Activated T-cell treated with anti-CD3 and anti-CD28 coated beads, Interleukin-2, amount 50 U/mL, for 4 hours (primary cell): ENCODE measurements at regions not wholly inside any gene's neighbourhood (a gene's known extent, or its start where the extent isn't known, plus 50 kb on each side); places are given as distances from the start of the nearest gene placed in this dataset.

ENCODE experiments used
- ATAC-seq, 2 donors: fragments of 200-7000 bp; cut with Tn5 transposase; one replicate each; pipeline ENCODE4 v1.10.0; 2021
- DNase-seq: peaks from one replicate; pipeline ENCODE4 v3.0.0-alpha.2; 2020
- H3K27me3 Mint-ChIP-seq: one replicate; pipeline ENCODE4 v1.8.0; 2021; ENCODE audit warnings: low read depth, mixed read lengths
- H3K36me3 Mint-ChIP-seq: one replicate; pipeline ENCODE4 v1.8.0; 2022; ENCODE audit warnings: mixed read lengths; ENCODE audit not compliant: insufficient read depth
- H3K4me1 Mint-ChIP-seq: one replicate; pipeline ENCODE4 v1.8.0; 2021; ENCODE audit warnings: low read depth, mixed read lengths
- H3K4me3 Mint-ChIP-seq: one replicate; pipeline ENCODE4 v1.8.0; 2021; ENCODE audit warnings: mild to moderate bottlenecking, moderate library complexity, mixed read lengths
- H3K9me3 Mint-ChIP-seq: one replicate; pipeline ENCODE4 v1.8.0; 2021; ENCODE audit warnings: mixed read lengths

DNA sequence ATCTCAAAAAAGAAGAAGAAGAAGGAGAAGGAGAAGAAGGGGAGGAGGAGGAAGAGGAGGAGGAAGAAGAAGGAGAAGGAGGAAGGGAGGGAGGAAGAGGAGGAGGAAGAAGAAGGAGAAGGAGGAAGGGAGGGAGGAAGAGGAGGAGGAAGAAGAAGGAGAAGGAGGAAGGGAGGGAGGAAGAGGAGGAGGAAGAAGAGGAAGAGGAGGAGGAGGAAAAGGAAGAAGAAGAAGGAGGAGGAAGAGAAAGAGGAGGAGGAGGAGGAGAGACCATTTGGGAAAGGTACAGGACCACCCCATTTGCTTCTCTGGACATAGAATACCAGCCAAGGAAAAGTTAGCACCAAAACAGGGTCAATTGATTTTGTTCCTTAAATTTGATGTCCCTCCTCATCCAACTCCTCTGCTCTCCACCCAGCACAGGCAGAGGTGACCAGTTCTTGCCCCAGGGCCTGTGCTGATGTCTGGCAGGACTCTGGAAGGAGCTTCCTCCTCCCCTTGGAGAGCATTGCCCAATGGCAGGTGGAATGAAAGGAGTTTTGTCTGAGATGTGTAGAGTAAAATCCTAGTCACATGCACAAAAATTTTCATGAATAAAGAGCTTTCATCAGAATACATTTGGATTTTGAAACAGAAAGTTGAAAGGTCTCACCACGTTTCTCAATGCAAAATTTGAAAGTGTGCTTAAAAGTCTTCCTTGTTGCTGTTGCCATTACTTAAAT, 182.9 kb downstream of the LY86 start:
- Mint-ChIP-seq H3K36me3 (no peaks in the 10 kb centered on the region), H3K4me3 (no peak overlapping the region), H3K27me3 (peaks cover 7% of the 10 kb centered on the region), H3K4me1 (no peaks in the 10 kb centered on the region), H3K9me3 (no peaks in the 10 kb centered on the region)
- ATAC-seq (no peak), DNase-seq (no peak)

DNA sequence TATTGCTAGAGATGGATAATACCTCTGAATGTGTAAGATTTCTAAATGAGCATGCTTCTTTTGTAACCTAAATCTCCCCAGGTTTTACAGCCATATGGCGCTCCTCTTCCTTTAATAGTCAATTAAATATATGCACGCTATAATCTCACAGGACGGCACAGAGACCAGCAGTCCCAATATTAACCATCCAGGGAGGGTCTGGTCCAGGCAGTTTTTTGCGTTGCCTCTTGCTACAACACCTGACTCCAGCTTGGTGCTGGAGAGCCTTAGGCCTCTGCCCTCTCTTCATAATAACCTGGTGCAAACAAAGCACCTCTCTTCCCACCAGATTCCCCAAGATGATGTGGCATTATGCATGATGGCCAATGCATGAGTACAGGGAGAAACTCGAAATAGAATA, 183.4 kb downstream of the LY86 start:
- Mint-ChIP-seq H3K36me3 (no peaks in the 10 kb centered on the region), H3K27me3 (peaks cover 10% of the 10 kb centered on the region), H3K4me3 (no peak overlapping the region), H3K9me3 (peaks cover 5% of the 10 kb centered on the region), H3K4me1 (no peaks in the 10 kb centered on the region)
- DNase-seq (no peak), ATAC-seq (no peak)

DNA sequence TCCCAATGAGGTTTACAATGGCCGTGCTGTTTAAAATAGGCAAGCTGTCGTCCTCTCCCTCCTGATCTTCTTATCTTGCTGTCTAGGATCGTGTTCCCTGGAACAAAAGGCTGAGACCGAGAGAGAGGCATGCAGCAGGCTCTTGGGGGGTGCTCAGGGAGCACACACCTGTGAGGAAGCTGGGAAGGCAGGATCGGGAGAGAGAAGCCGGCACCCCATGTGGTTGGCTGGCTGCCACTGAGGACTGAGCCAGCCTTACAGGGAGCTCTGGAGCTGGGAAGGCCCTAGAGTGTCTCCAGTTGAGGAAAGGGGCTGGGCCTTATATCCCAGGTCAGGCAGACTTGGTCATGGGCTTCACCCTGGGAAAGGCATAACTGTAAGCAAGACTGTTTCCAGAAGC, 184.2 kb downstream of the LY86 start:
- no peaks in the 10 kb centered on the region for H3K36me3 Mint-ChIP-seq
- no peak overlapping the region for H3K4me3 Mint-ChIP-seq
- H3K9me3 Mint-ChIP-seq, result peaks cover 6% of the 10 kb centered on the region
- H3K4me1 Mint-ChIP-seq, result no peaks in the 10 kb centered on the region
- ATAC-seq (no peak), DNase-seq (no peak)
- peaks cover 11% of the 10 kb centered on the region for H3K27me3 Mint-ChIP-seq

DNA sequence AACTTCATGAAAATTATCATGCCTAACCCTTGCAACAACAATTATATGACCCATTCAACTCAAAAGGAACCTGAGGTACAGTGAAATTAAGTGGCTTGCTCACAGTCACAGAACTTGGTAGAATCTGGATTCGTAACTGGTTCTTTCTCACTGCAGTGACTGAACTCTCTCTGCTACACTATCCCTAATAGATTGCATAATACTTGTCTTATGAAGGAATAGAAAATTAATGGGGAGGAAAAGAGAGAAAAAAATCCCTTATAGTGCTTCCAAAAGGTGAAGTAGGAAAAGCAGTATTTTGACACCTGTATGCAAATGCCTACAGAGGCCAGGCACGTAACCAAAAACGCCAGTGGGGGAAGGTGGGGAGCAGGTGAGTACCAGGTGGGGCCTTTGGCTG, 186.6 kb downstream of the LY86 start:
- no peaks in the 10 kb centered on the region for H3K36me3 Mint-ChIP-seq
- no peak overlapping the region for H3K4me3 Mint-ChIP-seq
- ATAC-seq (no peak), DNase-seq (no peak)
- no peaks in the 10 kb centered on the region for H3K4me1 Mint-ChIP-seq
- H3K27me3 Mint-ChIP-seq, result peaks cover 18% of the 10 kb centered on the region
- peaks cover 6% of the 10 kb centered on the region for H3K9me3 Mint-ChIP-seq

DNA sequence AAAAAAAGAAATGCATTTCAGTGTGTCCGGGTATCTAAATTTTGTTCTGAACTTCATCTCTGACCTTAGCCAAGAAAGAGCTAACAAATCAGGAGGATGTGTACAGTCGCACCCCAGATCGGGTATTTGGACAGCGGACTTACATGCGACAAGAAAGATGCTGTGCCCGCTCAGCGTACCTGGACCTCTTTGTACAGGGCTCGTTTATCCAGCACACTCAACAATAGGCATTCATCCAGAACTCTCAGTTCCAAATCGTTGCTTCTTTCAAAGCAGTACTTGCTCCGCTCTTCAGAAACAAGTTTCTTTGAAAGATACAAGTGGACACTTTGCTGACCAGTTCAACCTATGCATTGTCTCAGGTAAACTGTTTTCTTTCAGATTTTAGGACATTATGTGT, 191.7 kb downstream of the LY86 start:
- no peak overlapping the region for H3K4me3 Mint-ChIP-seq
- DNase-seq, result no peak
- peaks cover 19% of the 10 kb centered on the region for H3K27me3 Mint-ChIP-seq
- peaks cover 6% of the 10 kb centered on the region for H3K9me3 Mint-ChIP-seq
- ATAC-seq, result no peak
- H3K4me1 Mint-ChIP-seq, result no peaks in the 10 kb centered on the region
- H3K36me3 Mint-ChIP-seq, result no peaks in the 10 kb centered on the region

DNA sequence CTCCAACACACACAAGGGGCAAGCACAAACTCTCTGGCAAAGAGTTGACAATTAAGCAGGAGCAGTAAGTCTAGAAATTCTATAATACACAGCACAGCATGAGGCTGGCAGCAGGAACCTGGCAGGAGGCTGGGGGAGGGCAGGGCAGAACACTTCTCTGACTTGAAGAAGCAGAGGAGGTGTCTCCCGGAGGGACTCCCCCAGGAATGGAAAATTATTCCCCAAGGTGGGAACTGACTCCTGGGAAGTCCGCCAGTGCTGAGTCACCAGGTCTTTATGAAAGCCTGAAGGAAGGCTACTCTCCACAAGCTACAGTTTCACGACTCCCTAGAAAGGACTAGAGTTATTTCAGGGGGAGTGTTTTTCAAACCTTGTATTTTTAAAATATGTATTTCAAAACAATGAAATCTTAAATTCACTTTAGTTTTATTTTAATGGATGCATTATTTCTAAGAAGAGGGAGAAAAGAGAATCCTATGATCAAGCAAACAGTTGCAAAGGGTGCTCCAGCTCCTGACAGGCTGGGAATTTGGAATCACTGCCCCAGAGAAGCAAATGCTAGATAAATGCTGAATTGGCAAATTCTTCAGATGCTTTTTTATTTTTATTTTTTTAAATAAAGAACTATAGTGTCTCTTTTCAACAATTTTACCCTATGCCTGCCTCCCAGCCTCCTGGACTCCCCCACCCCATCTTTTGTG, 192.8 kb downstream of the LY86 start:
- Mint-ChIP-seq H3K4me1 (no peaks in the 10 kb centered on the region), H3K27me3 (peaks cover 19% of the 10 kb centered on the region), H3K4me3 (no peak overlapping the region), H3K9me3 (peaks cover 6% of the 10 kb centered on the region), H3K36me3 (no peaks in the 10 kb centered on the region)
- ATAC-seq (no peak), DNase-seq (no peak)

DNA sequence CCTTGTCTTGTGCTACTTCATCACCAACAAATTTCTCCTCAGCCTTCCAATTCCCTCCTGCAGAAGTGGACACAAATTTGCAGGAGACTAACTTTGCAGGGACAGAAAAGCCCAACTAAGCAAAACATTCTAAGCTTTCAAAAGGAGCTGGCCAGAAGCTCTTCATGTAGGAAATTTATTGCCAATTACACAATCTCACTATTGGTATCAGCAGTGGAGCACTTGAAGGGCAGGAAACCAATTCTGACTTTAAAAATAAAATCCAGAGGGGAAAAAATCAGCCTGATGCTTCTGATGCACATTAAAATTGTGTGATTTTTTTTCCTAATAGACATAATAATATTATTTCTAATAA, 193.3 kb downstream of the LY86 start:
- Mint-ChIP-seq H3K27me3 (peaks cover 17% of the 10 kb centered on the region), H3K4me1 (no peaks in the 10 kb centered on the region), H3K36me3 (no peaks in the 10 kb centered on the region), H3K9me3 (peaks cover 2% of the 10 kb centered on the region), H3K4me3 (no peak overlapping the region)
- ATAC-seq, result no peak
- no peak for DNase-seq

DNA sequence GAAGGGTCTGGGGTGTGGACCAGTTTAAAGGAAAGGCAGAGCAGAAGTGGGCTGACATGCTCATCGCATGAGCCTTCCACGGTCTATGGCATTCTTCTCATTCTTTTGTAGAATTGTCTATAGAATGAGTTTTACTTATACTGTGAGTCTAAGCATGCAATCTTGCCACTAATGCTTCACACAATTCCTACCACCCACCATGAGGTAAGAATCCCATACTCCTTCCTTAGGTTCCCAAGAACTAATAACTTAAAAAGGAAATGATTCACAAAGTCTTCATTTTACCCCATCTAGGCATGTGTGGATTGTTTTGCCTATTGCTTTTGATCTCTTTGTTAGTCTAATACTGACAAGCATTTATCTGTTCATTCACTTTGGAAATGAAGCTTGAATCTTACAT, 195.2 kb downstream of the LY86 start:
- Mint-ChIP-seq H3K36me3 (no peaks in the 10 kb centered on the region), H3K4me3 (no peak overlapping the region), H3K4me1 (no peaks in the 10 kb centered on the region), H3K27me3 (peaks cover 14% of the 10 kb centered on the region), H3K9me3 (no peaks in the 10 kb centered on the region)
- no peak for ATAC-seq
- no peak for DNase-seq

DNA sequence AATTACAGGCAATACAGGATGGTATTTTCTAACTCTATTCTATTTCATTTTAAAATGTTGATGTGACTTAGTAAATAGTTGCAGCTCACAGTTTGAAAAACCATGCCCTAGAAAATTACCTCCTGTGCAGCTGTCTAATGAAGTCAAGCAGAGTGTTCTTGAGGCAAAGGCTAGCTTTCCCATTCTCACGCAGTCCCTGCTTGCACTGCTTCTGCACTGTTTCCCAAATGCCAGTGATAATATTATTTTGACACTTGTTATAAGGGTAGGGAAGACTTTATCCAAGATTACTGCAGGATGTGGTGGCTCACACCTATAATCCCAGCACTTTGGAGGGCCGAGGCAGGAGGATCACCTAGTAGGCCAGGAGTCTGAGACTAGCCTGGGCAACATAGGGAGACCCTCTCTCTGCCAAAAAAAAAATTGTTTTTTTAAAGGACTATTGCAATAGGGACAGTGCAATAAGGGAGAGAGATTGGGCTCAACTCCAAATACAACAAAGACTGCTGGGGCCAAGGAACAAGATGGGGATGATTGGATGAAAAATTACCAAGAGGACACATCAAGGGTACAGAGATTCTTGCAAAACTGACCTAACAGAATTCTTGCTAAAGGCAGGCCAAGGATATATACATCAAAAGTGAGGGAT, 196.1 kb downstream of the LY86 start:
- Mint-ChIP-seq H3K27me3 (peaks cover 9% of the 10 kb centered on the region), H3K4me1 (no peaks in the 10 kb centered on the region), H3K36me3 (no peaks in the 10 kb centered on the region), H3K4me3 (no peak overlapping the region), H3K9me3 (no peaks in the 10 kb centered on the region)
- DNase-seq, result no peak
- no peak for ATAC-seq

DNA sequence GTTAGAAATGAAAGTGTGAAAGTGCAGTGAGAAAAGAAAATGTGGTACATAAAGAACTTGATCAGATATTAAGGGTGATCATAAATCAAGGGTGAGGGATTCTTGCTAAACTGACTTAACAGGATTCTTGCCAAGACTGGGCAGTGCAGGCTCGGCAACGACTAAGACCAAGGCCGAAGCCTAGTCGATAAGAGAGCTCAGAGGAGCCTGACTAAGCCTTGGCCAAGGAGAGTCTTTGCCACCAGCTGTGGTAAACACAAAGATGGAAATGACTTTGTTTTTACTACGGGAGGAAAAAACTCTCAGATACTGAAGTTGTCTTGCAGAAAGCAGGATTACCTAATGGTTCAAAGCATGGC, 196.6 kb downstream of the LY86 start:
- Mint-ChIP-seq H3K9me3 (no peaks in the 10 kb centered on the region), H3K27me3 (peaks cover 4% of the 10 kb centered on the region), H3K4me1 (no peaks in the 10 kb centered on the region), H3K4me3 (no peak overlapping the region), H3K36me3 (no peaks in the 10 kb centered on the region)
- ATAC-seq, result no peak
- no peak for DNase-seq

DNA sequence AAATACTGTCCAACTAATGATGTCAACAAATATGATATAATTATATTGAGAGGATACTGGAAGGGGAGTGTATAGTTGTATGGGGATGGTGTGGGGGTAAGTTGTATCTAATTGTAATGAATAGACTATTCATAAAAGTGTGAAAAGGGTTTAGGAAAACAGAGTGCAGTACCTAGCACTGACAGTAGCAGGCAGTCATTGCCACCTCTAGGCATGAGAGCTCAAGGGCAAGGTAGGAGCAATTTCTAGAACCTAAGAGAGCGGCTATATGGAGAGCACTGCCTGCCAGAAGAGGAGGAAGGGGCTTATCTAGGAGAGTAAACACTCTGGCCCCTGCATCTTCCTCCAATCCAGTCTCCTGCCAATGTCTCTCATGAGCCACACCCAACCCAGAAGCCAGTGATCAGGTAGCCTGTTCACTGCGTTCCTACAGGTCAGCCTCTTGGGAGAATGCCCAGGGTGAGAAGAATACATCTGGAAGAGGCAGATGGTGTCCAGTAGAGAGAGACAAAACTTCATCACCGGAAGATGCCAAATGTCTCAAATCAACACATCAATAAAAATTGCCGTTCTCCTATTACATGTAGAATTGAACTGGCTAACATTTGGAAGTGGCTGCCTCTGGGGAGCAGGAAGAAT, 200.0 kb downstream of the LY86 start:
- Mint-ChIP-seq H3K4me3 (no peak overlapping the region), H3K9me3 (no peaks in the 10 kb centered on the region), H3K27me3 (no peaks in the 10 kb centered on the region), H3K36me3 (no peaks in the 10 kb centered on the region), H3K4me1 (no peaks in the 10 kb centered on the region)
- peak in 1 of 2 donors; percentile 66 for ATAC-seq
- DNase-seq, result no peak

DNA sequence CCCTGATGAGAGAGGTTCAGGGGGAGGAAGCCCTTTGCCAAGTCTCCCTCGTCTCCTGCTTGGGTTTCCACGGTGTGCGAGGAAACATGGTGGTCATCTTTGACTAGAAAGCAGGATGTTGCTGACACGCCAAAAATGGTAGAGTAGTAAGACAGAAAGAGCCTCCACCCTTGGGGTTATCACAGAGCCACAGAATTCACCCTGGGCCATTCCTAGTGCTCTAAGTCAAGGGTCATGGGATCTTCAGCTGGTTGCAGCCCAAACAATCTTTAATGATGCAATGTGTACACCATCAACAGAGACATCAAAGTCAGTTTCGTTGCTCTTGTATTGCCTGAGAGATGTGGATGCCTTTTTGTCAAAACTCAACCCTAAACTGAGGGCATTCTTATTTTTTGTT, 201.9 kb downstream of the LY86 start:
- Mint-ChIP-seq H3K27me3 (no peaks in the 10 kb centered on the region), H3K9me3 (no peaks in the 10 kb centered on the region), H3K4me1 (peaks cover 5% of the 10 kb centered on the region), H3K4me3 (no peak overlapping the region), H3K36me3 (no peaks in the 10 kb centered on the region)
- ATAC-seq (no peak), DNase-seq (no peak)

DNA sequence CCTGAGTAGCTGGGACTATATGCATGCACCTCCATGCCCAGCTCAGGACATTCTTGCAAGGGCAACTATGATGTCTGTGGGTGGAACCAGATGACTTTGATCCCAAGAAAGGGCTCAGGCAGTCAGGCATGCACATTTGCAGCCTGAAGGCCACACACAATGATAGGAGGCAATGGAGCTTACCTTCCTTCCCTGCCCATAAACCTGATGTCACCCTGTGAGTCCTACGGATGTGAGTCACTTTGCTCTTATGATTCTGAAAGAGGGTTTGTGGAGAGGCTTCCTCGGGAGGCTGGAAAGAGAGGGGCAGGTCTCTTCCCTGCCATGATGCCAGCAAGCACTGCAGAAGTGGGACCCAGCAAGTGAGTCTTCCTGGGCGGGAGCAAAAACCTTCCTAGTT, 202.4 kb downstream of the LY86 start:
- ATAC-seq, result no peak
- Mint-ChIP-seq H3K36me3 (no peaks in the 10 kb centered on the region), H3K4me1 (peaks cover 5% of the 10 kb centered on the region), H3K27me3 (no peaks in the 10 kb centered on the region), H3K9me3 (no peaks in the 10 kb centered on the region), H3K4me3 (no peak overlapping the region)
- DNase-seq, result no peak

DNA sequence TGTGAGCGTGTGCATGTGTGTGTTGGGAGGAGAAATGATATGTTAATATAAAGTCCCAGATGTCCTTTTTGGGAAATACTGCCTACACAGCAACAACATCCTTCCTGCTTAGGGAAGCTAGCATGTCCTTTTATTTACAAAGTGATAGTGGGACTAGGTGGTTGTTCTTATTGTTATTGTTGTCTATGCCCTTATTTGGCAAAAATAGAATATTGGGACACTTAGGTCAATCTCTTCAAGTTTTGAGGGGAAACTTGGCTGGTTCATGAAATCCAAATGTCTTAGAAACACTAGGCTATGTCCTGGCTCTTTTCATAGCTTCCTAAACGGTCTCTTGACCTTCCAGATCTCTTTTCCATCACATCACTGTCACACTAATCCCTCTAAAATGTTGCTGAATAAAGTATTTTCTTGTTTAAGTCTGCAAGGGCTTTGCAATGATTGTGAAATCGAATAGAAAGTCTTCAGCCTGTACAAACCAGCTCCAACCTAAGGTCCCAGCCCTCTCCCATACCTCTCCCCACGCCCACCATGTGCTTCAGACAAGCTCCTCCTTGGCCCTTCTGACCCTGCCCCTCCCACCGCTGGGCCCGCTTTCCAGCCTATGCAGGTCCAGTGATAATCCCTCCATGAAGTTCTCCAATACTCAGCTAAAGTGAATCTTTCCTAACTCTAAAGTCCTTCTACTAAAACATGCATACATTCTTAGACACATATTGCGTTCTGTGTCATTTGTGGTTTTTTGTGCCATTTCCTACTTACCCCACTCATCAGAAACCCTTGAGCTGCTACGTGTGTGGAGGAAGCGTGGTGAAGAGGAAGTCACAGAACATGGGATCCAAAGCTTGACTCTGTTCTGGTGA, 205.1 kb downstream of the LY86 start:
- DNase-seq, result no peak
- no peaks in the 10 kb centered on the region for H3K9me3 Mint-ChIP-seq
- no peaks in the 10 kb centered on the region for H3K36me3 Mint-ChIP-seq
- H3K4me1 Mint-ChIP-seq, result peaks cover 8% of the 10 kb centered on the region
- ATAC-seq, result peak; percentile 44 to 55
- no peak overlapping the region for H3K4me3 Mint-ChIP-seq
- peaks cover 2% of the 10 kb centered on the region for H3K27me3 Mint-ChIP-seq
